ENCODE measurements at regions not wholly inside any gene's neighbourhood (a gene's known extent, or its start where the extent isn't known, plus 50 kb on each side); places are given as distances from the start of the nearest gene placed in this dataset.

DNA sequence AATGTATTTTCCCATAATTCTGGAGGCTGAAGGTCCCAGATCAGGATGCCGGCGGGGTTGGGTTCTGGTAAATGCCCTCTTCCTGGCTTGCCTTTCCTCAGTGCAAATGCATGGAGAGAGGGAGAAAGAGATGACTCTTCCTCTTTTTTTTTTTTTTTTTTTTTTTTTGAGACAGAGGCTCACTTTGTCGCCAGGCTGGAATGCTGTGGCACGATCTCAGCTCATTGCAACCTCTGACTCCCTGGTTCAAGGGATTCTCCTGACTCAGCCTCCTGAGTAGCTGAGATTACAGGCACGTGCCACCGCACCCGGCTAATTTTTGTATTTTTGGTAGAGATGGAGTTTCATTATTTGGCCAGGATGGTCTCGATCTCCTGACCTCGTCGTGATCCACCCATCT is 300.0 kb upstream of the TAS2R1 start (continued):
- TF ChIP-seq, protein P1, sequence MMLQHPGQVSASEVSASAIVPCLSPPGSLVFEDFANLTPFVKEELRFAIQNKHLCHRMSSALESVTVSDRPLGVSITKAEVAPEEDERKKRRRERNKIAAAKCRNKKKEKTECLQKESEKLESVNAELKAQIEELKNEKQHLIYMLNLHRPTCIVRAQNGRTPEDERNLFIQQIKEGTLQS (IDR thresholded peaks at IDR 0.05; ENCODE audit: insufficient read depth, low read depth, low read length), result no peak
- TF ChIP-seq RXRA (IDR thresholded peaks at IDR 0.05; ENCODE audit: insufficient read depth, low read depth, low read length), result no peak
